ENCODE measurements at regions not wholly inside any gene's neighbourhood (a gene's known extent, or its start where the extent isn't known, plus 50 kb on each side); places are given as distances from the start of the nearest gene placed in this dataset.

- no peak for DNase-seq
Measured at GRCh38 chr7:55623617-55624016, 51.3 kb upstream of the VOPP1 start.

- DNase-seq = no peak
Measured at GRCh38 chr7:55622241-55622640, 49.9 kb upstream of the VOPP1 start.

Data from NCI-H146 (cell line).